Stimulated activated CD8-positive, alpha-beta memory T cell treated with anti-CD3 and anti-CD28 coated beads, Interleukin-2, amount 100 ng/mL, for 1 hour (primary cell): ENCODE measurements at regions not wholly inside any gene's neighbourhood (a gene's known extent, or its start where the extent isn't known, plus 50 kb on each side); places are given as distances from the start of the nearest gene placed in this dataset.

Source experiments
- DNase-seq, 2 donors: peaks; one replicate each; pipeline ENCODE4 v3.0.0-alpha.2; 2020; ENCODE audit warnings: low read depth in 2 of 2

DNA sequence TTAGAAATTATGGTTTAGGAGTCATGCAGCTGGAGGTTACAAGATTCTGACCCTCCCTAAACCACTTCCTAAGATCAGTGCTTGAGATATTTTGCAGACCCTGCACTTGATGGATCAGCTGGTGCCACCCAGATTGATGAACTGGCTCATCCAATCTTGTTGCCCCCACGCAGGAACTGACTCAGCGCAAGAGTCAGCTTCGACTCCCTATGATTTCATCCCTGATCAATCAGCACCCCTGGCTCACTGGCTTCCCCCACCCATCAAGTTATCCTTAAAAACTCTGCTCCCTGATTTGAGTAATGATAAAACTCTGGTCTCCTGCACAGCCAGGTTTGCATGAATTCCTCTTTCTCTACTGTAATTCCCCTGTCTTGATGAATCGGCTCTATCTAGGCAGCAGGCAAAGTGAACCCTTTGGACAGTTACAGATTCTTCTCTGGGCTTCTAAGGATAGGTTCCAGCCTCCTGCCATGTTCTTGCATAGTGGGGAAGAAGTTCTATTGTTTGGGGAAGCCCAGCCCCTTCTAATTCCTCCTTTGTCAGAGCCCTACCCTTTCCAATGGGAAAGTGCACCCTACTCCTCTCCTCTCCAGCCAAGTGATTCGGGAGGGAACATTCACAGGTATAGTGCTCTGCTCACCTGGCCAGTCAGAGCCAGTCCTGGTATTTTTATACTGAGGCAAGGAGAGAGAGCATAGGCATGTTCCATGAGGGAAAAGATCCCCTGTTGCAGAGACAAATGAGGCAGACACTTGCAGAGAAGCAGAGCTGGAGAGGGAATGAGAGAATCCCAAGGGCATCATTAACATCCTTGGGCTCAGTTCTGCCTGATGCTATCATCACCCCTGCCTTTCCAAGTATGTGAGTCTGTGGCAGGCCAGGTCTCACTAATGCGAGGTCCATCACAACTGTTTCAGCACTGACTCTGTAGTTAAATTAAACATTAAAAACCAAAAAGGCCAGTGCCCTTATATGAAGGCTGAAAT is 224.4 kb upstream of the GALNT17 start:
- DNase-seq = no peak

DNA sequence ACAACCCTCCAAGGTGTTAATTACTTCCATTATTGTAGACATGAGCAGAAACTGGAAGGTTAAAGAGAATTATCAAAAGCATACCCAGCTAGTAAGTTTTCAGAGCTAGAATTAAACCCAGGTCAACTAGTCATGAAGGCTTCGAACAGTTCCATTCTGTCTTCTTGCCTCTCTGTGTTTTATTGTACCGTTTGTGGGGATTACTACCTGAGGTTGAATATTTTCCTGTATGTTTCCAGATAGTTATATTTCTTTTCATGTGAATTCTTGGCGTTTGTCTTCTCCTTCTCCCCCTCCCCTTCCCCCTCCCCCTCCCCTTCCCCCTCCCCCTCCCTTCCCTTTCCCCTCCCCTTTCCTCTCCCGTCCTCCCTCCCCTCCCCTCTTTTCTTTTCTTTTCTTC is 218.0 kb upstream of the GALNT17 start:
- no peak for DNase-seq

DNA sequence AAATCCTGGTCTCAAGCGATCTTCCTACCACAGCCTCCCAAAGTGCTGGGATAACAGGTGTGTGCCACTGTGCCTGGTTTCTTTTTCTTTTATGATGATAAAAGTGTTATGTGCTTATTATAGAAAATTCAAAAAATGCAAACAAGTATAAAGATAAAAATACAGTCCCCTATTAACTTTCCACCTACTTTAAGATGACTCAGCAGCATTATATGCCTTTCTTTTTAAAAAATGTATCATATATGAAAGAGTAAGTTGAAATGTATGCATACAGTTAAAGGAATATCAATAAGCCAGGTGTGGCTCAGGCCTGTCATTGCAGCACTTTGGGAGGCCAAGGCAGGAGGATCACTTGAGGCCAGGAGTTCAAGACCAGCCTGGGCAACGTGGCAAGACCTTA is 216.9 kb upstream of the GALNT17 start:
- DNase-seq = no peak

DNA sequence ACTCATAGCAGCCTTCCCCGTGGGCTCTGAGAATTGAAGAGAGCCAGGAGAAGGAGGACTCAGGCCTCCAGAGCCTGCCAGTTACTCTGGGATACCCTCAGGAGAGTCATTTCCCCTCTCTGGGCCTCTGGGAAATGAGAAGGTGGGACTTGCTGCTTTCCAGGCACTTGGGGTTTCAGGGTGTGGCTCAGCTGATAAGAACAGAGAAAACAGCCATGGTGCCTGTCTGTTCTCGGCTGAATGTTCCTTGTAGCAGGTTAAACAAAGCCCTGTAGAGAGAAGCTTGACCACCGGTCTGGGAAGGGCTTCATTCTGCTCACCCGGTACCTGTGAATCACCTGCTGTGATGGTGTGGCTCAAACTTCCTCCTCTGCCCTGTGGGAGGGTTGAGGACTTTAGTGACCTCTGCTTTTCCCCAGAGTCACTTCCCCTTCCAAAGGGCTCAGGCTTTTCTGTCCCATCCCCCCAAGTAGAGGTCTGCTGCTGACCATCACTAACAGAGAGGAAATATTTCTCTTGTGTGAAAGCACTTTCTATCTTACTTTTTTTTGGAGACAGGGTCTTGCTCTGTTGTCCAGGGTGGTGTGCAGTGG is 212.4 kb upstream of the GALNT17 start:
- no peak for DNase-seq

DNA sequence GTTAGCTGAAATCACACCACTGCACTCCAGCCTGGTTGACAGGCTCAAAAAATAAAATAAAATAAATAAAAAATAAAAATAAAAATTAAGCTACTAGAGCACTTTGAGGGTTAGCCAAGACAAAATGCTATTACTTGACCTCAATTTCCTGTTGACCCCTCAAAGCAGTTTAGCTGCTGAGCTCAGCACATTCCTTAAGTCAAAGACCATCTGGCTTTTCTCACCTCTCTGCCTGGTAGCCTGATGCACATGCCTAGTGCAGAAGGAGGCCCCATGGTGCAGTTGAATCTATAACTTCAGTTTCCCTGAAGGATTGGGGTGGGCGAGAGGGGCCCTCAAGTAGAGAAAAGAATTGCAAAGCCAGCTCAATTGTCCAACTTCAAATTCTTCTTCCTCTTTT is 211.1 kb upstream of the GALNT17 start:
- DNase-seq = no peak

DNA sequence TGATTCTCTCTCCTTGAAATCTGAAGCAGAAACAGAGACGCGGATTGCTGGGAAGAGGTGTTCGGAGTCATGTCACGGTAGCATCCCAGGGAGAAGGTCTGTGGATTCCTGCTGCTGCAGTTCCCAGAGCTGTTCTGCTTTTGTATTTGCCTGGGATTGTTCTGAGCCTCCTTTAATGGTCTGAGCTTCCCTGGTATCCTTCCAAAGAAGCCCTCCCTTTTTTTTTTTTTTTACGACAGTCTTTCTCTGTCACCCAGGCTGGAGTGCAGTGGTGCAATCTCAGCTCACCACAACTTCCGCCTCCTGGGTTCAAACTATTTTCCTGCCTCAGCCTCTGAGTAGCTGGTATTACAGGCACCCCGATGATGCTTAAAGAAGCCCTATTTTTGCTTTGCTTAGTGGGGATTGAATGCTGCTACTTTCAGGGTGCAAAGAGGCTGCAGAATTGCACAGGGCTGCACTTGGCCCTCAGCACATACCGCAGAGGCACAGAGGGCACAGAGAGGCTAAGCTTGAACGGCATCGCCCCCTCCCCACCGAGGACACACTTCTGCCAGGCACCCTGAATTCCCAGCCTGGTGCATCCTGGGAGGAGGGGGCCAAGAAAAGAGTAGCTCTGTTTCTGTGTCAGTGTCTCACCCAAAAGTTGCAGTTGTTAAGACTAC is 208.6 kb upstream of the GALNT17 start:
- no peak for DNase-seq

DNA sequence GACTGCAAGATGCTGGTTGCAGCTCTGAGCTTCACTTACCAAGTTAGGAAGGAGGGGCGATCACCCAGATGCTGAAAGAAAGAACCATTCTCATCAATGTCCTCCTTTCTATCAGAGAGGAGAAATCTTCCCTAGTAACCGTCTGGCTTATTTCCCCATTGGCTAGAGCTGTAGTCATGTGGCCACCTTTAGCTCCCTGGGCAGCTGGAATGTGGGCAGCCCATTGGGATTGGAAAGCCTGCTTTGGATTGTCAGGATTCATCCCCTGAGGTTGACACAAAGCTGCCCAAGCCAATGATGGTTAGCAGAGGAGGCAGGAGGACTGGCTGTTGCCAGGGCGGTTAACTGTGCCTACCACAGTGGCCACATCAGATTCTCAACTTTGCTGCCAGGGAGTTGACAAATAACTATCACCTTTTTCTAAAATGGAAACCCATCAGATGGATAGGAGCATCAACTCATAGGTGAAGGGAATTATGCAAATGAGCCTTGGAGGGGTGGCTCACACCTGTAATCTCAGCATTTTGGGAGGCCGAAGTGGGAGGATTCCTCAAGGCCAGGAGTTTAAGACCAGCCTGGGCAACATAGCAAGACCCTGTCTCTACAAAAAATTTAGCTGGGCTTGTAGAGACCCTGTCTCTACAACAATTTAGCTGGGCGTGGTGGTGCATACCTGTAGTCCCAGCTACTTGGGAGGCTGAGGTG is 206.4 kb upstream of the GALNT17 start:
- DNase-seq = no peak

DNA sequence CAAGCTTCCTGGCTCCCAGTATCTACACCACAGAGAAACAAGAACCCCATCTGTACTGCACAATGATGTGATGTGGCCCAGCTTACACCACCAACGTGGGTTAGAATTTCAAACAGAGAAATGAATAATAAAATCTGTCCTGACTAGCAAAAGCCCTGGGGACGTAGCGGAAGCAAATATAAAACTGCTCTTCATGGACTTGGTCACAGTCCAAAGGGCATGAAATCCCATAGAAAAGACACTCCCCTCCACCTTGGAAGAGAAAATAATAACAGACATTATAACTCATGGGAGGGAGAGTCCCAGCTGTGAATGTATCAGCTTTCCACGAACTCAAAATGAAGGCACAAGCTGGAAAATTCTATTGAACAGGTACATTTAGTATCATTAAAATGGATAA is 205.3 kb upstream of the GALNT17 start:
- DNase-seq = no peak

DNA sequence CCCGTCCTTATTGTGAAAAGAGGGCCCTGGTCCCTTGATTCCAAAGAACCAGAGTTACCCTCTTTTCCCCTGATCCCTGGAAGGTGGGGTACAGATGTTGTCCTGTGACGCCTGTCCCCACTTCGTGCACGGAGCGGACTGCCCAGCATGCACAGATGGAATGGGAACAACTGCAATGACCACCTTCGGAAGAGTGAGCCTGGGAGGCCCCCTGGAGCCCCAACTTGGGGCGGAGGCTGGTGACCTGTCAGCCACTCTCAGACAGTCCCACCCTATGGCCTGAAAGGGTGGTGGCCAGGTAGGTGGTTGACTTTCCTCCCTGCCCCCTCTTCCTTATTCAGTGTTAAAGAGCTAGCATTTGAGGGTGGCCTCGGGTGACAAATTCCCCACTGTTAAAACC is 196.6 kb upstream of the GALNT17 start:
- DNase-seq = no peak

DNA sequence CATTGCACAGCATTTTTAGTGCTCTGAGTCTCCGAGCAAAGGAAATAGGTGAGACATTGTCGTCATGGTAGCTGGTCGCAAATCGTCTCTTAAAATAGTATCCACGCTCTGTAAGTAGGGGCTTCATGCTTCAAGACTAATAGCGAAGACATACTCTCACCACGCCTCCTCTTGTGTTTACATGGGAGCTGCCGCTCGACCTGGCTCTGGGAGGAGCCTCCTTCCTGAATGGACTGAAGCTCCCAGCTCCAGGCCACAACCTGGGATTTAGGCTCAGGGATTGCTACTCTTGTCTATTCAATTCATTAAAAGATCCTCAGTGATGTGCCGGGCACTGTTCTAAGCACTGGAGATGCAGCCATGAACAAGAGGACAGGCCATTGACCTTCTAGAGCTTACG is 196.1 kb upstream of the GALNT17 start:
- DNase-seq = no peak

DNA sequence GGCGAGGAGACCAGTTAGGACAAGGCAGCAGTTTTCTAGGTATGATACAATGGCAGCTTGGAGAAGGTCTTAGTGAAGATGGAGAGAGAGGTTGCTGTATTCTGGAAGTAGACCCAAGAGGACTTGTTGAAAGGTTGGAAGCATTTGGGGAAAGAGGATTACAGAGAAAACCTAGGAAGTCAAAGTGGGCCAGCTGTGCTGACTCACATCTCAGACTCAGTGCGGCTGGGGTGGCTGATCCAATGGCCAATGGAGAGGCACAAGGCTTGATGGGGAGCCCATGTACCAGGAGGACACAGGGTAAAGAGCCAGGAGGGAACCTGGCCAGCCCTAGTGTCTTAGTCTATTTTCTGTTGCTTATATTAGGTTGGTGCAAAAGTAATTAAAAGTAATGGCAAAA is 194.5 kb upstream of the GALNT17 start:
- DNase-seq = no peak

DNA sequence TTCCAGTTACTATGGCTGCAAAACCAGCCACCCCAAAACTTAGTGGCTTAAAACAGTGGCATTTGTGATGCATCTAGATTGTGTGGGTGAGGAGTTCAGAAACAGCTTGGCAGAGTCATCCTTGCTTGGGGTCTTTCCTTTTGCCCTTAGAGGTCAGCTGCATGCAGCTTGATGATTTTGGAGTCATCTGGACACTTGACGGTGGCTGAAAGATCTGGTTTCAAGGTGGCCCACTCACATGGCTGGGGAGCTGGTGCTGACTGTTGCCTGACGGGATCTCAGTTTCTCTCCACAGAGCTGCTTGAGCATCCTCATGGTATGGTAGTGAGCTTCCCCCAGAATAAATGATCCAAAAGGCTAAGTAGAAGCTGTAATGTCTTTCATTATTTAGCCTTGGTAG is 191.3 kb upstream of the GALNT17 start:
- DNase-seq = no peak

DNA sequence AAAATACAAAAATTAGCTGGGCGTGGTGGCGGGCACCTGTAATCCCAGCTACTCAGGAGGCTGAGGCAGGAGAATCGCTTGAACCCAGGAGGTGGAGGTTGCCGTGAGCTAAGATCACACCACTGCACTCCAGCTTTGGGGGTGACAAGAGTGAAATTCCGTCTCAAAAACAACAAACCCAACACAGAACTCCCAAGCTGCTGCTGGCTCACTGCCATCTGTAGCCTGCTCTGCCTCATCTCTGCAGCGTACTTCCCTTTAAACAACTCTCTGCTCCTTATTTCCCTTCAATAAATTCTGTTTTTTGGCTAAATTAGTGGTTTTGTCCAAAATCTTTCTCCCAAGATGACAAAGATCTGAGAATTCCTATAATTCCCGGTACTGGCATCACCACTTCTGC is 189.2 kb upstream of the GALNT17 start:
- no peak for DNase-seq

DNA sequence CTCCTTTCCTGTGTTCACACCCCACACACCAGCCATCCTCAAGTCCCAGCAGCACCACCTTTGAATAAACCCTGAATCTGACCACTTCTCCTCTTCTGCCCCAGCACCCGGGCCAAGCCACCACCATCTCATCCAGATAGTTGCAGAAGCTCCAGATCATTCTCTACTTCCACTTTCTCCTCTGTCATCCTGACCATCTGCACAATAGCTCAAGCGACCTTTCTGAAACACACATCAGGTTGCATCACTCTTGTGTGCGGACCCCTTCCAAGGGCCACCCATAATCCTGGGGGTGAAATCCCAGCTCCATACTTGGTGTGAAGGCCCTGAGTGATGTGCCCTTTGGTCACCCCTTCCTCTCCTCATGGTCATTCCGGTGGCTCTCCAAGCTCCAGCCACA is 187.4 kb upstream of the GALNT17 start:
- no peak for DNase-seq

DNA sequence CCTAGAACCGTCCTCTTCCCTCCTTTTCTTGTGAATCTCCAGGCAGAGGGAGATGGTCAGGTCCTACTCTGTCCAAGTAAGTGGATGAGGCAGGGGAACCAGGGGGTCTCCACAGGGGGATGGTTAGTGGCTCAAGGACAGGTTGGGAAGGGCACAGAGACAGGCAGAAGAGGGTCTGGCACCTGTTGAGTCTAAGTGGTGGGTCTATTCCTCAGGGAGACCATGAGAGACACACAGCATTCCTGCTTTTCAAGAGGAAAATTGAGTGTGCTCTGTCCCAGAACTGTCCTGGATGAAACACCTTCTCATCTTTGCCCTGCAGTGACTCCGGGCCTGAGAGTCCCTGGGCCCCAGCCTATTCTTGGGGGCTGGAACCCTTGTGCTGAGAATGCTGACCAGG is 184.8 kb upstream of the GALNT17 start:
- DNase-seq = no peak

DNA sequence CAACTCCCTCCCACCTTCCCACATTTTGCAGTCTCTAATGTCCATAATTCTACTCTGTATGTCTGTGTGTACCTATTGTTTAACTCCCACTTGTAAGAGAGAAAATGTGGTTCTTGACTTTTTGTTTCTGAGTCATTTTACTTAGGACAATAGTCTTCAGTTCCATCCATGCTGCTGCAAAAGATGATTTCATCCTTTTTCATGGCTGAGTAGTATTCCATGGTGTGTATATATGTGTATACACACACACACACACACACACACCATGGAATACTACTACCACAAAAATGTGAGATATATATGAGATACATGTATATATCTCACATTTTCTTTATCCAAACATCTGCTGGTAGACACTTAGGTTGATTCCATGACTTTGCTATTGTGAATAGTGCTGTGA is 182.1 kb upstream of the GALNT17 start:
- no peak for DNase-seq

DNA sequence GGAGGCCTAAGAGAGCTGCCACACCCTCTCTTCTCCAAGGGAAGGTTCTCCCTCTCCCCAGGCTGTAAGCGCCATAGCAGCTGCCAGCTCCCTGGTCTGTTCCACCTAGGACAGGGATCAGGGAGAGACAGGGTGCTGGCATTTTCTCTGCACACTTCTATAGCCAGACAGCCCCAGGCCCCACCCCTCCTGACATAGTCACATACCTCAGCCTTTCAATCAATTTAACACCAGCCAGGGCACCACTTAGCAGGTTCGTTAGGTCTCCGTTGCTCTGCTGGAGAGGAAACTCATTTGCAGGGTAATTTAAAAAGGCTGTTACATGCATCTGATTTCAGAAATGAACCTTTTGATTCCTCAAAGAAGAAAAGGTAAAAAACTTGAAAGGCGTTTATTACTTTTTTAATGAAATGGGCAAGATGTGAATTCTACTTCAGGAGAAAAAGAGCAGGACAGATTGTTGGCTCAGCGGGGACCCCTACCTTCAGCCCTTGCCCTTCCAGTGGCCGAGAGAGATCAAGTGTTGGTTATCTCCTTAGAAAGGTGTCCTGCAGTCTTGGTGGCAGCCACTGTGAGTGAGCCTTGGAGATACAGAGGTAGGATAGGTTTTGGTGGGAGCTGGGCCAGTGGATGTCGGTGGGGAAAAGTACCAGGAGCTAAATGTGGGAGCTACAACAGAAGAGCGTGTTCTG is 180.5 kb upstream of the GALNT17 start:
- no peak for DNase-seq

DNA sequence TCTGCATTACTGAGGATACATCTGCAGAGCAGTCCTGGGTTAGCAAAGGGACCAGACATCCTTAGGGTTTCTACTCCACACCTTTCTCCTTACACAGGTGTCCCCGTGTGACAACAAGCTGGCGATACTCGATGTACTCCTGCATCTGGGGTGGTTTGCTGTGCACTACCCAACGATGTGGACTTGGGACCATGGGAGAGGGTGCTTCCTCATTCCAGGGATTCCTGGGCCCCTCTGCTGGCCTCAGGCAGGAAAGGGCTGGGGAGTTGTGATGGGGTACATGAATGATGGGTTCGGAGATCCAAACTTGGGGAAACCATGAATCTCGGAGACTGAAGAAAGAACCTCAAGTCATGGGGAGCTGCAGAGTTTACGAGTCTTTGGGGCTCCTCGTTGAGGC is 179.6 kb upstream of the GALNT17 start:
- no peak for DNase-seq

DNA sequence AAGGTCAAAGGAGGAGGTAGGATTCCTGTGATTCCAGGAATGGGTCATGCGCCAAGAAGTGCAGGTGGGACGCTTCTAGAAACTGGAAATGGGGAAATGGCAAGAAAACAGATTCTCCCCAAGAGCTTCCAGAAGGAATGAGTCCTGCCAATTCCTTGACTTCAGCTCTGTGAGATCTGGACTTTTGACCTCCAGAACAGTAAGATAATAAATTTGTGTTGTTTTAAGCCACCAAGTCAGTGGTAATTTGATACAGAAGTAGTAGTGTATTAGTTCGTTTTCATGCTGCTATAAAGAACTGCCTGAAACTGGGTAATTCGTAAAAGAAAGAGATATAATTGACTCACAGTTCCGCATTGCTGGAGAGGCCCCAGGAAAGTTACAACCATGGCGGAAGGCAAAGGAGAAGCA is 178.6 kb upstream of the GALNT17 start:
- no peak for DNase-seq

DNA sequence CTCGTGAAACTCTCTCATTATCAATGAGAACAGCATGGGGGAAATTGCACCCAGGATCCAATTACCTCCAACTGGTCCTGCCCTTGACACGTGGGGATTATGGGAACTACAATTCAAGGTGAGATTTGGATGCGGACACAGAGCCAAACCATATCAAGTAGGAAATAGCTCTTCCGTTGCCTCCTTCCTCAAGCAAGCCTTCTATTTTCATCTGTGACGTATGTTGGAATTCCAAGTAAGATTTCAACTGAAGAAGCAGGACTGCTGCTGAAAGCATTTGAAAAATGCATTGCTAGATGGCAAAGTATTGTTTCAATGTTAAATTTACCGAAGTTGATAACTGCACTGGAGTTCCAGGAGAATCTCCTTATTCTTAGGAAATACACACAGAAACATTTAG is 178.1 kb upstream of the GALNT17 start:
- DNase-seq = no peak

DNA sequence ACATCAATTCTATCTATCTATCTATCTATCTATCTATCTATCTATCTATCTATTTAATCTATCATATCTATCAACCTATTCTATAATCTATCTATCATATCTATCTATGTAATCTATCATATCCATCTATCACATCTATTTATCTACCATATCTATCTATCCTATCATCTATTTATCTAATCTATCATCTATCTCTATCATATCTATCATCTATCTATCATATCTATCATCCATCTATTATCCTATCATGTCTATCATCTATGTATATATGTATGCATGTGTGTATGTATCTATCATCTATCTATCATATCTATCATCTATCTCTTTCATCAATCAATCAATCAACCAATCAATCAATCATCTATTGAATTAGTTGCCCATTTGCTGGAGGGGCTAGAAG is 159.3 kb upstream of the GALNT17 start:
- no peak for DNase-seq

DNA sequence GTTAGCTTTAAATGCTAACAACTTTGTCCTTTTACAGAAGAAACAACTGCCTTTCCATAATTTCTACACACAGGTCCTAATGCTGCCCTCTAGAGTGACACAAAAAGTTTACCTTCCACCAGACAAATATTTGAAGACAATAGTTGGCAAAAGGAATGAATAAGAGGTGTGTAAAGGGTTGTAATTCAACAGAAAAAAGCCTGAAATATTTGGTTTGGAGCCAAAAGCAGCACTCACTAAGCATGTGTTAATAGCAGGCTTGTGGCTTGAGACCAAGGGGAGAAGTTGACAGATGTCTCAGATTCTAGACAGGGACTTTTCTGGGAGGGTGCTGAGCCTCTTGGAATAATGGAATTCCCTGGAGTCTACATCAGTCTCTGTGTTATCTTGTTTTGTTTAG is 156.2 kb upstream of the GALNT17 start:
- DNase-seq = no peak
